ENCODE measurements at regions not wholly inside any gene's neighbourhood (a gene's known extent, or its start where the extent isn't known, plus 50 kb on each side); places are given as distances from the start of the nearest gene placed in this dataset.

GRCh38 chr4:96708766-96709165, 868.9 kb downstream of the PDHA2 start:
- Histone ChIP-seq H4K20me1 (ENCODE audit: insufficient read depth, low read length) (no peaks in the 10 kb centered on the region), H3K4me3 (ENCODE audit: low read depth, low read length, poor library complexity, severe bottlenecking) (no peak overlapping the region), H3K9me3 (ENCODE audit: low read length) (no peaks in the 10 kb centered on the region), H3K9me2 (ENCODE audit: insufficient read depth, low read length) (no peaks in the 10 kb centered on the region), H3K4me2 (ENCODE audit: low read length) (no peak overlapping the region), H2AFZ (ENCODE audit: low read length) (no peak overlapping the region), H3K27ac (ENCODE audit: low read depth, low read length, poor library complexity, severe bottlenecking) (no peak overlapping the region), H3K36me3 (ENCODE audit: insufficient read depth, low read length) (no peaks in the 10 kb centered on the region), H3K79me2 (ENCODE audit: insufficient read depth, low read depth, low read length) (no peaks in the 10 kb centered on the region), H3K4me1 (ENCODE audit: insufficient read depth, low read length, poor library complexity, severe bottlenecking) (no peaks in the 10 kb centered on the region)
- ChIA-PET POLR2A (no interaction called here), CTCF (ENCODE audit: unreplicated experiment) (no interaction called here)
- BruUV-seq (replicated peaks) = no TSS peak
- no peak for TF ChIP-seq EZH2phosphoT487 (IDR thresholded peaks at IDR 0.05; ENCODE audit: borderline replicate concordance, low read depth, low read length)
- TF ChIP-seq, protein P1, sequence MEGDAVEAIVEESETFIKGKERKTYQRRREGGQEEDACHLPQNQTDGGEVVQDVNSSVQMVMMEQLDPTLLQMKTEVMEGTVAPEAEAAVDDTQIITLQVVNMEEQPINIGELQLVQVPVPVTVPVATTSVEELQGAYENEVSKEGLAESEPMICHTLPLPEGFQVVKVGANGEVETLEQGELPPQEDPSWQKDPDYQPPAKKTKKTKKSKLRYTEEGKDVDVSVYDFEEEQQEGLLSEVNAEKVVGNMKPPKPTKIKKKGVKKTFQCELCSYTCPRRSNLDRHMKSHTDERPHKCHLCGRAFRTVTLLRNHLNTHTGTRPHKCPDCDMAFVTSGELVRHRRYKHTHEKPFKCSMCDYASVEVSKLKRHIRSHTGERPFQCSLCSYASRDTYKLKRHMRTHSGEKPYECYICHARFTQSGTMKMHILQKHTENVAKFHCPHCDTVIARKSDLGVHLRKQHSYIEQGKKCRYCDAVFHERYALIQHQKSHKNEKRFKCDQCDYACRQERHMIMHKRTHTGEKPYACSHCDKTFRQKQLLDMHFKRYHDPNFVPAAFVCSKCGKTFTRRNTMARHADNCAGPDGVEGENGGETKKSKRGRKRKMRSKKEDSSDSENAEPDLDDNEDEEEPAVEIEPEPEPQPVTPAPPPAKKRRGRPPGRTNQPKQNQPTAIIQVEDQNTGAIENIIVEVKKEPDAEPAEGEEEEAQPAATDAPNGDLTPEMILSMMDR (conservative IDR thresholded peaks at IDR 0.05; ENCODE audit: low read length) = no peak
- intact Hi-C loops (cut with micrococcal nuclease; ENCODE audit: unreplicated experiment) = no loop called here
- no peak for DNase-seq (ENCODE audit: low spot score)

- TF ChIP-seq, protein P1 (conservative IDR thresholded peaks at IDR 0.05; ENCODE audit: low read length) = no peak
- no peak for TF ChIP-seq EZH2phosphoT487 (IDR thresholded peaks at IDR 0.05; ENCODE audit: borderline replicate concordance, low read depth, low read length)
- Histone ChIP-seq H4K20me1 (ENCODE audit: insufficient read depth, low read length) (no peaks in the 10 kb centered on the region), H3K27ac (ENCODE audit: low read depth, low read length, poor library complexity, severe bottlenecking) (no peak overlapping the region), H3K9me3 (ENCODE audit: low read length) (no peaks in the 10 kb centered on the region), H3K4me2 (ENCODE audit: low read length) (no peak overlapping the region), H2AFZ (ENCODE audit: low read length) (no peak overlapping the region), H3K9me2 (ENCODE audit: insufficient read depth, low read length) (no peaks in the 10 kb centered on the region), H3K79me2 (ENCODE audit: insufficient read depth, low read depth, low read length) (no peaks in the 10 kb centered on the region), H3K4me3 (ENCODE audit: low read depth, low read length, poor library complexity, severe bottlenecking) (no peak overlapping the region), H3K4me1 (ENCODE audit: insufficient read depth, low read length, poor library complexity, severe bottlenecking) (no peaks in the 10 kb centered on the region), H3K36me3 (ENCODE audit: insufficient read depth, low read length) (no peaks in the 10 kb centered on the region)
- DNase-seq (ENCODE audit: low spot score) = no peak
- ChIA-PET POLR2A (interaction anchor here (0.5 kb wide), 1 partner anchor 542 kb away, joined by 6 read pairs; no protein-coding TSS in a partner anchor), CTCF (ENCODE audit: unreplicated experiment) (no interaction called here)
- intact Hi-C loops (cut with micrococcal nuclease; ENCODE audit: unreplicated experiment) = no loop called here
- BruUV-seq (replicated peaks) = no TSS peak
Measured at GRCh38 chr4:96713271-96713850, 873.5 kb downstream of the PDHA2 start.

DNA sequence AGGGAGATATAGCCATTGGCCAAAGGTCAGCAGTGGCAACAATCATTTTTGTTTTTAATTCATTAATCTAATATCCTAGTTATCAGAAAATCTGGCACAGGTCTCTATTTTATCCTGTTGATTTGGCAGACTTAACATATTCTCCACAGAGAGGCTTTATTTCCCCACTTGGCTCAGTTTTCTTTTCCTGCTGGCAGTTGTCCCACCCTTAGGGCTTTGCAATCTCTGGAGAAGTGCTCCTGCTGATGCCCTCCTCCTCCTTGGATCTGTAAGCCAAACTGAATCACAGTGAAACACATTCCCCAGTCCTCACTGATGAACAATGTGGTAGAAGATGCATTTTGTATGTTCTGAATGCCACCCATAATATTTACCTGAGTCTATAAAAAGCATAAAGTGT, 889.7 kb downstream of the PDHA2 start:
- POLR2A ChIA-PET = no interaction called here
- Histone ChIP-seq H3K4me2 (ENCODE audit: low read length) (no peak overlapping the region), H3K9me2 (ENCODE audit: insufficient read depth, low read length) (no peaks in the 10 kb centered on the region), H3K4me3 (ENCODE audit: low read depth, low read length, poor library complexity, severe bottlenecking) (no peak overlapping the region), H3K9me3 (ENCODE audit: low read length) (no peaks in the 10 kb centered on the region), H4K20me1 (ENCODE audit: insufficient read depth, low read length) (no peaks in the 10 kb centered on the region), H2AFZ (ENCODE audit: low read length) (no peak overlapping the region), H3K4me1 (ENCODE audit: insufficient read depth, low read length, poor library complexity, severe bottlenecking) (no peaks in the 10 kb centered on the region), H3K27ac (ENCODE audit: low read depth, low read length, poor library complexity, severe bottlenecking) (no peak overlapping the region), H3K36me3 (ENCODE audit: insufficient read depth, low read length) (no peaks in the 10 kb centered on the region), H3K79me2 (ENCODE audit: insufficient read depth, low read depth, low read length) (no peaks in the 10 kb centered on the region)
- no TSS peak for BruUV-seq (replicated peaks)
- no peak for DNase-seq (ENCODE audit: low spot score)
- intact Hi-C loops (cut with micrococcal nuclease; ENCODE audit: unreplicated experiment) = no loop called here
- no peak for TF ChIP-seq EZH2phosphoT487 (IDR thresholded peaks at IDR 0.05; ENCODE audit: borderline replicate concordance, low read depth, low read length)
- TF ChIP-seq, protein P1 (conservative IDR thresholded peaks at IDR 0.05; ENCODE audit: low read length) = no peak
- CTCF ChIA-PET (ENCODE audit: unreplicated experiment) = no interaction called here

Measured in OCI-LY7 (cell line).